Neural progenitor cell (in vitro differentiated cells): ENCODE measurements at regions not wholly inside any gene's neighbourhood (a gene's known extent, or its start where the extent isn't known, plus 50 kb on each side); places are given as distances from the start of the nearest gene placed in this dataset.

ENCODE experiments used
- CTCF ChIP-seq: fragments of 200-600 bp; sonication (generic); IDR thresholded peaks from 2 replicates; pipeline ENCODE4 v1.5.1; 2017; ENCODE audit warnings: antibody characterized with exemption, mild to moderate bottlenecking
- EZH2 ChIP-seq: fragments of 200-600 bp; sonication (generic); IDR thresholded peaks from 2 replicates; pipeline ENCODE4 v1.6.1; 2017; ENCODE audit warnings: antibody characterized with exemption, mild to moderate bottlenecking, moderate library complexity

- TF ChIP-seq EZH2 (no peak), CTCF (no peak)
Measured at GRCh38 chr1:8263791-8264190, 54.1 kb upstream of the SLC45A1 start.
